Right ventricle myocardium superior (tissue), 1 donor: ENCODE measurements at regions not wholly inside any gene's neighbourhood (a gene's known extent, or its start where the extent isn't known, plus 50 kb on each side); places are given as distances from the start of the nearest gene placed in this dataset.

Source experiments
- ATAC-seq: fragments of 200-7000 bp; cut with Tn5 transposase; one replicate; pipeline ENCODE4 v1.9.1; 2020; ENCODE audit warnings: mild to moderate bottlenecking; ENCODE audit not compliant: poor library complexity
- DNase-seq: peaks from one replicate; pipeline ENCODE4 v3.0.0-alpha.2; 2020
- intact Hi-C: fragments of 100-400 bp; cut with DNase I; formaldehyde crosslinking; loops from one replicate; pipeline ENCODE4 v1.11.2; 2022
- donor health status: DM: no; HTN: yes; CAD: no; lungs with severe emphysema.

GRCh38 chr13:104705031-104705750 lies 1639.0 kb upstream of the SLC10A2 start:
- ATAC-seq (no peak), DNase-seq (no peak)
- intact Hi-C loops: no loop called here

DNA sequence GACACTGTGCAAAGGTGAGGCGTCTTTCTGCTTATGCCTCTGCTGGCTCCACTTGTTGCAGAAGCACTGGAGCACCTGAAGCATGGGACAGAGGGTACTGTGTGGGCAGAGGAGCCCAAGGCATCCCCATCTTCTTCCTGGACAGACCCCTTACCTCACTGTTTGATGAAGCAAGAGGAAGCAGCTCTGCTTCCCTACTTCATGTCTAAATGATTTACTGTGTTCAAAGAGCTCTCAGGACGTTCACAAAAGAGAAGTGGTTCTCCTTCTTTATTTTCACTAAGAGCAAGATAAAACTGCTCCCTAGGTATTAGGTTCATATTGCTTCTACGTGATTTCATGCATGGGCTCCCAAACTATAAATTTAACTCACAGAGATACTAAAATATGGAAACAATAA lies 1635.4 kb upstream of the SLC10A2 start:
- intact Hi-C loops: no loop called here
- DNase-seq: no peak
- no peak for ATAC-seq

DNA sequence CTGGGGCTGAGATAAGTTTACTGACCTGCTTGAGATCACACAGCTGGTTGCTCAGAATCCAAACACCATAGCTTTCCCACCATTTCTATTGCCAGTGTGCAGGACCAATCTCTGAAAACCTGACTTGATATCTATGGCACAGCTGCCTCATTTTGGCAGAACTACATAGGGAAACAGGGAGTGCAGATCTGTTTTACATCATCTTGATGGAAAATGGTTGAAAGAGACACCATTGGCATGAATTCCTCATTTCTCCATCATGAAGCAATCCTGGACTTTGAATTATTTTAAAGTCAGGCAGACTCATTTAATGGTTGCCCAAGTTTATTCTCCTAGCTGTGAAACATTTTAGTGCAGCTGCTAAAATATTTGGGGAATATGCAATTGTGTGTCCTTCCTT lies 1628.2 kb upstream of the SLC10A2 start:
- intact Hi-C loops: no loop called here
- ATAC-seq (no peak), DNase-seq (no peak)

DNA sequence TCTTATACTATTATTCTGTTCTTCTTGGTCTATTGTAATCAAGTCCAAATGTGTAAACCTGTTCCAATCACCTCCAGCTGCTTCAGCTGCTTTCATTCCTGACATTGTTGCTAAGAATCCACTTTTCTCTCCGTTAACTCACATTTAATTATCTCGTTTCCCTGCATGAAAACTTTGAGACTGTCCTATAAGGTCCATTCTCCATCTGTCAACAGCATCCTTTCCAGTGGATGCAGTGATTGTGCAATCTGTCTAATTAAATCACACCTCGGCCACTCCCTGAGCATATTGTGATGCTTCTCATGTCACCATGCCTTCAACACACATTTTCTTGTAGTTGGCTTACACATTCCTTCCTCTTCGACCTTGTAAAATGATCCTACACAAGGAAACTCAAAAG lies 1626.9 kb upstream of the SLC10A2 start:
- ATAC-seq: no peak
- intact Hi-C loops: no loop called here

DNA sequence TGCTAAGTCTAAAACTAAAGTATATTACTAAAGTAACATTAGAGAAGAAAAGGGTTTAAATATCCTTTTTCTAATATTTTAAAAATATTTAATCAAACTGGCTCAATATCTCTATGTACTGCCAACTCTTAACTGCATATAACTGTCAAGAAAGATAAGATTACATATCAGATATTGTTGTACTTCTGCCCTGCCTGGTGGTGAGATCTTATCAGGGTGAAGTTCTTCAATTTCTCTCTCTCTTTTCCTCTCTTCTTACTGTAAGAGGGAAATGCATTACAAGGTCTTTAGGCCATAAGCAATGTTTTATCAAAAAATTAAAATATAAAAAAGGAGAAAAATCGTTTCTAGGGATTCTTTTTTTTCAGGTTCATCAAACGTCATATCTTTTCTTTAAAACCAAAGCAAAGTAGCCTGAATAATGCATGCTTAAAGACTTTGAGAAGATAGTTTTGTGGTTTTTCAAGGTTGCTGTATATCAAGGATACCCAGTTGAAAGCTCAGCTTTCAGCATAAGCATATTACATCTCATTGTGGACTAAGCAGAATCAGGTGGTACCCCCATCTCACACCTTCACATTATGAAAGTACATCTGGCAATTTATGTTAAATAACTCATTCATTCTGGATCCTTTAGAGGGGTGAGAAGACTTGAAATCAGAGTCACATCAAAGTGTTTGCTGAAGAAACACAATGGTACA lies 1625.7 kb upstream of the SLC10A2 start:
- no peak for DNase-seq
- intact Hi-C loops: no loop called here
- ATAC-seq: no peak

More for the DNA sequence above, 1626.9 kb upstream of the SLC10A2 start:
- no peak for DNase-seq

DNA sequence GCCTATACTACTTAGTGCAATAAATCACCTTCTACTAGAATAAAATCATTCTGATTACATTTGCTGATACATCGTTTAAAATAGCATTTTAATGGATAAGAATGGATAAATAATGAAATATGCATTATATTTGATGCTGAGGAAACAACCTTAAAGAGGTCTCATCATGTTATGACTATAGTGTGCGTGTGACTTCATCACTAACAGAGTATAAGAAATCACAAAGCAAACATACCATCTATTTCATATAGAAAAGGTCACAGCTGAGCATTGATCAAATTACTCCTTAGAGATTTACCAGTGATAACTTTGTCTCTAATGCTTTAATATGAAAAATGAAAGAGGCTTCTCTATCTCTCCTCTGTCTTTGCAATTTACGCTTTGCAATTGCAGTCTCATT lies 1620.3 kb upstream of the SLC10A2 start:
- intact Hi-C loops: no loop called here
- ATAC-seq (no peak), DNase-seq (no peak)

DNA sequence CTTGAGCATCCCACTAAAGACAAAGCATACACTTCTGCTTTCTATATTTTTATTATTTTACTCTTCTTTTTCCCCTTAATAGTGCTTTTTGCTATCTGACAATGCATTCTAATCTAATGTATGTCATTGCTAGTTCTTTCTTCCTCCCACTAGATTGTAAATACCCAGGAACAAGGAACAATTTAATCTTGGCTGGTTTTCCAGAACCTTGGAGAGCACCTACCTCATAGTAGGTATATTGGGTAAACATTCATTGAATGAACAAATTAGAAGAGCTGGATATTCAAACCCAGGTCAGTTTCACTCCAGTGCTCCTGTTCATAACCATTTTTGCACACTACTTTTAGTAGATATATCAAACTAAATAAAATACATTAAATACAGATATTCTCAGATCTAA lies 1617.6 kb upstream of the SLC10A2 start:
- intact Hi-C loops: no loop called here
- DNase-seq: no peak
- ATAC-seq: no peak

DNA sequence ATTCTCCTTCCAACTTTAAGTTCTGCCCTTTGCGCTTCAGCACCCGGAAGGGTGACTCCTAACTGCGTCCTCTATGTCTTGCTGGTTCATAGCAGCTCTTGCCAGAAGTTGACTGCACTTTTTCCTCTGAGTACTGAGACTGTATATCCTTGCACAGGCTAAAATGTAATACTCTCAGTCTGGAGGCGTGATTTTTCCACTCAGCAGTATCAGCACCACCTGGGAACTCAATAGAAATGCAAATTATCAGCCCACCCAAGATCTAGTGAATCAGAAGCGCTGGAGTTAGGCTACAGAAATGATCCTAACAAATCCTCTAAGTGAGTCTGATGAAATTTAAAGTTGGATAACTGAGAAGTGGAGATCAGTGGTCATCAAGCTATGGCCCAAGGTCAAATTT lies 1611.9 kb upstream of the SLC10A2 start:
- DNase-seq: no peak
- intact Hi-C loops: no loop called here
- no peak for ATAC-seq

DNA sequence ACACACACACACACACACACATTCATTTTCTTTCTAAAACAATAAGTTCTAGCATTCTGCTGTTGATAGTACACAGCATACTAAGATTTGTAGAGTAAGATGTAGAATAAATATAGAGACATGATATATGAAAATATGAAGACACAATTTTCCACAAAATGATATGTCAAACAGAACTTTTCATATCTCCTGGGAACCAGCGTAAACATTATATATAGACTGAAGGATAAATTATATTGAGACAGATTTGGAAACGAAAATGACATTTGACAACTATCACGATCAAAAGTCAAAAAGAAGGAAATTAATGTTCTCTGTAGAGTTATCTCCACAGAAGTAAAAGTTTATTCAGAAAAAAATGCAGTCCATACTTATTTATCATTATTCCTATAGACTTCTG lies 1605.7 kb upstream of the SLC10A2 start:
- intact Hi-C loops: no loop called here
- DNase-seq: no peak
- ATAC-seq: no peak

- DNase-seq (no peak), ATAC-seq (no peak)
- intact Hi-C loops: no loop called here
Measured at GRCh38 chr13:104657196-104657595, 1591.0 kb upstream of the SLC10A2 start.

- ATAC-seq (no peak), DNase-seq (no peak)
- intact Hi-C loops: no loop called here
Measured at GRCh38 chr13:104650431-104650830, 1584.2 kb upstream of the SLC10A2 start.

GRCh38 chr13:104648291-104648690 lies 1582.1 kb upstream of the SLC10A2 start:
- intact Hi-C loops: no loop called here
- ATAC-seq (no peak), DNase-seq (no peak)

DNA sequence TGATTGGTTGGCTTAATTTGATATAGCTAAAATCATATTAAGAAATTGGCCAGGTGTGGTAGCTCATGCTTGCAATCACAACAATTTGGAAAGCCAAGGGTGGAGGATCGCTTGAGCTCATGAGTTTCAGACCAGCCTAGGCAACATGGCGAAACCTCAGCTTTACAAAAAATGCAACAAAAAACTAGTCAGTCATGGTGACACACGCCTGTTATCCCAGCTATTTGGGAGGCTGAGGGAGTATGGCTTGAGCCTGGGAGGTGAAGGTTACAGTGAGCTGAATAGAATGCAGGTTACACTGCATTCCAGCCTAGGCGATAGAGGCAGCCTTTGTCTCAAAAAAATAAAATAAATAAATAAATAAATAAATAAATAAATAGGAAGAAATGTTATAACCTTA lies 1579.6 kb upstream of the SLC10A2 start:
- intact Hi-C loops: no loop called here
- DNase-seq: no peak
- no peak for ATAC-seq

- no peak for DNase-seq
- intact Hi-C loops: no loop called here
- no peak for ATAC-seq
Measured at GRCh38 chr13:104641309-104641708, 1575.1 kb upstream of the SLC10A2 start.

- no peak for DNase-seq
- no peak for ATAC-seq
- intact Hi-C loops: no loop called here
Measured at GRCh38 chr13:104635879-104636278, 1569.7 kb upstream of the SLC10A2 start.

GRCh38 chr13:104634016-104634415 lies 1567.8 kb upstream of the SLC10A2 start:
- no peak for ATAC-seq
- DNase-seq: no peak
- intact Hi-C loops: no loop called here

DNA sequence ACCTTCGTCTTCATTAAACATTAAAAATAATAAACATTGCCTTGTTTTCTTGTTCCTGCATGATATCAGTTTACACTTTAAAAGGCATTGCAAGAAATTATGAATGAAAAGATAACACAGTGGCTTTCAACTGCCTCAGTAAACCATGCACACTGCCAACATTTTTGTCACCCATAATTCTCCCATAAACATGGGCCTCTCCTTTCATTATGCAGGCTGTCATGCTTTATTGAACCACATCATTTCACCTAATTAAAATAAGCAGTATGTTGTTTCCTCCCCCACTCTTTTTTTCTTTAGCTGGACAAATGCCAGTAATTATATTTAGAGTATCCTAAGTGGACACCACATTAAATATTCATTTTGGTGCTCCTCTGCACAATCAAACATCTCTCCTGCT lies 1566.5 kb upstream of the SLC10A2 start:
- no peak for DNase-seq
- intact Hi-C loops: no loop called here
- no peak for ATAC-seq

DNA sequence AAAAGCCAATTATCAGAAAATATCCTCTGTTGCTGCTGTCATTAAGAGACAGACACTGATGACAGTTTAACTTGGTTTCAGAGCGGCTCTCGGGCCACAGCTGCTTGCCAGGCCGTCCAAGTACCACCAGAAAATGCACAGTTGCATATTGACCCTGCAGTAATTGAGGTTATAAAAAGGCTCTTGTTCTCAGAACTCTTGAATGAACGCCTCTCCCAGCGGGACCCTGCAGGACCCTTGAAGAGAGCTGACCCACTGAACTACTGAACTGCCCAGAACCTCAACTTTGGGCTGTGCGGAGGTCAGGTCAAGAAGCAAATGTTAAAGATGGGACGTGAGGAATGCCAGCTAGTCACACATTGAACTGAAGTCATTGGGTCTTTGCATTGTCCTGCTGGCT lies 1559.0 kb upstream of the SLC10A2 start:
- DNase-seq (no peak), ATAC-seq (no peak)
- intact Hi-C loops: no loop called here

- DNase-seq (no peak), ATAC-seq (no peak)
- intact Hi-C loops: no loop called here
Measured at GRCh38 chr13:104616990-104617389, 1550.8 kb upstream of the SLC10A2 start.

DNA sequence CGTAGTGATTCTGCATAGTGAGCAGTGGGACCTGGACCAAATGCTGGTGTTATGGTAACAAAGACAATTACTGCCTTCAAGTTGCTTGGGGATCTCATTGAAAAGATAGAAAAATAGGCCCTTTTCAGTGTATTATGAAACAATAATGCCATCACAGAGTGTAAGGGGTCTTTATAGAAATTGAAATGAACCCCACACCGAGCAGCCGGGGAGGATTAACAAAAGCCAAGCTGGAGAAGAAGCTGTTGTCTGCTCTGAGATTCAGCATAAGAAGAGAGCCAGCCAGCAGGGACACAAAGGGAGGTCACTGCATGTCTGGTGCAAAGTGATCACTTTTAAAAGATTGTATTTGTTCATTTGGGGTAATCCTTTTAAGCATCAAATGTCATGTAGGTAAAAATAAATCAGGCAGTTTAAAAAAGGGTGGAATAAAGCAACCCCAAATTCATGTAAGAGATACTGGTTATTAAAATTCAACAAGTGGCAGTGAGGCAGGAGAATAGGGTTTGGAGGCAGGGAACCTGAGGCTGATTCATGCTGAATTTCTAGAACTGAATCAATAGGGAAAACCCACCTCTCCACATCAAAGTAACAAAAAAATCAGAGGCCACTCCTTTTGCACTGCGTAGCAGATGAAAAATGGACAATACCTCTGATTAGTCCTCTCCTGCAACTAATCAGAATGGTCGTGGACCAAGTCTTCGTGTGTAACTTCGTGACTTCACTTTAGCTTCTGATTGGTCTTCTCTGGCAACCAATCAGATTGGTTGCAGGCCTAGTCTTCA lies 1548.3 kb upstream of the SLC10A2 start:
- DNase-seq: no peak
- ATAC-seq: no peak
- intact Hi-C loops: no loop called here
